NB4 (cell line): ENCODE measurements at regions not wholly inside any gene's neighbourhood (a gene's known extent, or its start where the extent isn't known, plus 50 kb on each side); places are given as distances from the start of the nearest gene placed in this dataset.
A peak's percentile ranks its signal among the peaks of the same experiment; 100 is the strongest.

ENCODE experiments used
- DNase-seq: peaks from one replicate; pipeline ENCODE4 v3.0.0; 2010; ENCODE audit warnings: low read depth
- H3K4me3 ChIP-seq: one replicate; pipeline ENCODE4 v1.5.1; 2011; ENCODE audit warnings: mild to moderate bottlenecking, low read depth, low read length, moderate library complexity
- MYC ChIP-seq: IDR thresholded peaks from 2 replicates; pipeline ENCODE4 v1.6.1; 2011; ENCODE audit warnings: low read depth, low read length
- POLR2A ChIP-seq: IDR thresholded peaks from 2 replicates; pipeline ENCODE4 v1.6.1; 2011; ENCODE audit warnings: mild to moderate bottlenecking; ENCODE audit not compliant: insufficient read length; ENCODE audit errors: extremely low read depth
- TF ChIP-seq, protein P1 (sequence below): IDR thresholded peaks from 2 replicates; pipeline ENCODE4 v1.6.1; 2011; ENCODE audit warnings: low read depth, low read length
- TF ChIP-seq, protein P2 (sequence below): IDR thresholded peaks from one replicate; pipeline ENCODE4 v1.5.1; 2012; ENCODE audit warnings: low read depth, low read length

DNA sequence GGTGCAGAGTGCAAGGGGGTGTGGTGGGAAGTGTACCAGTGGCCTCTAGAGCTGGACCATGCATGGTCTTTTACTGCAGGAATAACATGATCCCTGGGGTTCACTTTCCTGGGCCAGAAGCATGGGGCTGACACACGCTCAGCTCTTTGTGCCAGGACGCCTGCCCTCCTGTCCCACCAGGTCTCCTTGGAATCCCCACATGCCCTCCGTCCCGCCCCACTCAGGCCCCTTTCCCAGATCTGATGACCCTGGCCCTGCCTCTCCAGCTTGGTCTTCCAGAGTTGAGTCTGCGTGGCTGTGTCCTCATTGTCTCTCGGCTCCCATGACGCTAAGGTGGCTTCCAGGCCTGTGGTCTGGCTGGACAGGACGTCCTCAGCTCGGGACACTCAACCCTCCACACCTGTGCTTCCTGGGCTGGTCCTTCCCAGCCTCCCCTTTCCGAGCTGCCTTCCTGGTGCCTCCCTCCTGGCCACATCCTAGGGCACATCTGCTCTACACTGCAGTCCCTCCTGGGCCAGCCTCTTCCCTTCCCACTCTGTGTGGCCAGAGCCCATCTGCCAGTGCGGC, 249.5 kb upstream of the SHH start:
- TF ChIP-seq POLR2A (no peak), MYC (no peak)
- TF ChIP-seq, protein P1, sequence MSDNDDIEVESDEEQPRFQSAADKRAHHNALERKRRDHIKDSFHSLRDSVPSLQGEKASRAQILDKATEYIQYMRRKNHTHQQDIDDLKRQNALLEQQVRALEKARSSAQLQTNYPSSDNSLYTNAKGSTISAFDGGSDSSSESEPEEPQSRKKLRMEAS = no peak
- TF ChIP-seq, protein P2, sequence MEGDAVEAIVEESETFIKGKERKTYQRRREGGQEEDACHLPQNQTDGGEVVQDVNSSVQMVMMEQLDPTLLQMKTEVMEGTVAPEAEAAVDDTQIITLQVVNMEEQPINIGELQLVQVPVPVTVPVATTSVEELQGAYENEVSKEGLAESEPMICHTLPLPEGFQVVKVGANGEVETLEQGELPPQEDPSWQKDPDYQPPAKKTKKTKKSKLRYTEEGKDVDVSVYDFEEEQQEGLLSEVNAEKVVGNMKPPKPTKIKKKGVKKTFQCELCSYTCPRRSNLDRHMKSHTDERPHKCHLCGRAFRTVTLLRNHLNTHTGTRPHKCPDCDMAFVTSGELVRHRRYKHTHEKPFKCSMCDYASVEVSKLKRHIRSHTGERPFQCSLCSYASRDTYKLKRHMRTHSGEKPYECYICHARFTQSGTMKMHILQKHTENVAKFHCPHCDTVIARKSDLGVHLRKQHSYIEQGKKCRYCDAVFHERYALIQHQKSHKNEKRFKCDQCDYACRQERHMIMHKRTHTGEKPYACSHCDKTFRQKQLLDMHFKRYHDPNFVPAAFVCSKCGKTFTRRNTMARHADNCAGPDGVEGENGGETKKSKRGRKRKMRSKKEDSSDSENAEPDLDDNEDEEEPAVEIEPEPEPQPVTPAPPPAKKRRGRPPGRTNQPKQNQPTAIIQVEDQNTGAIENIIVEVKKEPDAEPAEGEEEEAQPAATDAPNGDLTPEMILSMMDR = no peak
- no peak for DNase-seq

DNA sequence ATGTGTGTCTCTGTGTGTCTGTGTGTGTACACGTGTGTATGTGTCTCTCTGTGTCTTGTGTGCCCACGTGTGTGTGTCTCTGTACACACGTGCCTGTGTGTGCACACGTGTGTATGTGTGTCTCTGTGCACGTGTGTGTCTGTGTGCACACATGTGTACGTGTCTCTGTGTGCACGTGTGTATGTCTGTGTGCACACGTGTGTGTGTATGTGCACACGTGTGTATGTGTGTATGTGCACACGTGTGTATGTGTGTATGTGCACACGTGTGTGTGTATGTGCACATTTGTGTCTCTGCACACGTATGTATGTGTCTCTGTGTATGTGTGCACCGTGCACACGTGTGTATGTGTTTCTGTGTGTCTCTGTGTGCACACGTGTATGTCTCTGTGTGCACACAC, 248.7 kb upstream of the SHH start:
- no peak overlapping the region for H3K4me3 ChIP-seq
- TF ChIP-seq, protein P1 = peak; percentile 52; the same call in 1 of the 2 replicates
- TF ChIP-seq, protein P2 = no peak
- DNase-seq = no peak

More for the DNA sequence above, 249.5 kb upstream of the SHH start:
- H3K4me3 ChIP-seq = no peak overlapping the region

DNA sequence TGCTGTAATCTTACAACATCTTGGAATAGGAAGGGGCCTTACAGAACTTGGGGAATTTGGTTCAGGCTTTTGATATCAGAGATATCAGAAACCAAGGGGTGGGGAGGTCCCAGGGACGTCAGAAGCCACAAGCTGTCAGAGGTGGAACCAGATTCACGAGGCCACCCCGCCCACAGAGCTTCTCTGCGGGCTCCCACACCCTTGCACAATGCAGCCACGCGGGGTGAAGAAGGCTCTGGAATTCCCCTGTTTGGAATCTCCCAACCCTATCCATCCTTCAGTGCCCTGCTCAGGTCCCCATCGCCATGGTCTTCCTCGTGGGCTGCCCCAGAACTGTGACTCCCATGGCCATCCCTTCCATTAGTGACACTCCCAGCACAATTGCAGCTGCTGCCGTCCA, 247.1 kb upstream of the SHH start:
- TF ChIP-seq MYC (no peak), POLR2A (no peak)
- TF ChIP-seq, protein P2 = no peak
- TF ChIP-seq, protein P1 = no peak
- H3K4me3 ChIP-seq = no peak overlapping the region
- DNase-seq = no peak

DNA sequence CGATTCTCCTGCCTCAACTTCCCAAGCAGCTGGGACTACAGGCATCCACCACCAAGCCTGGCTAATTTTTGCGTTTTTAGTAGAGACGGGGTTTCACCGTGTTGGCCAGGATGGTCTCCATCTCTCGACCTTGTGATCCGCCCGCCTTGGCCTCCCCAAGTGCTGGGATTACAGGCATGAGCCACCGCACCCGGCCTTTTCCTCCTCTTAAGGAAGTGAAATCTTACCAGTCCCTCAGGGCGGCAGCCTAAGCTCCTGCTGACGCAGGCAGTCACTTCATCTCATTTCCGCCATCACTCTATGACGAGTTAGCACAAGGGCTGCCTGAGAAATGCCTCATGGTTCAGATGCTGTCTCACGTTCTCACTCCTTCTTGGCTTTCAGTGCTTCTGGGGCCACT, 246.0 kb upstream of the SHH start:
- TF ChIP-seq MYC = no peak
- no peak for TF ChIP-seq POLR2A
- TF ChIP-seq, protein P1 = no peak
- TF ChIP-seq, protein P2 = no peak
- DNase-seq = no peak
- H3K4me3 ChIP-seq = no peak overlapping the region

DNA sequence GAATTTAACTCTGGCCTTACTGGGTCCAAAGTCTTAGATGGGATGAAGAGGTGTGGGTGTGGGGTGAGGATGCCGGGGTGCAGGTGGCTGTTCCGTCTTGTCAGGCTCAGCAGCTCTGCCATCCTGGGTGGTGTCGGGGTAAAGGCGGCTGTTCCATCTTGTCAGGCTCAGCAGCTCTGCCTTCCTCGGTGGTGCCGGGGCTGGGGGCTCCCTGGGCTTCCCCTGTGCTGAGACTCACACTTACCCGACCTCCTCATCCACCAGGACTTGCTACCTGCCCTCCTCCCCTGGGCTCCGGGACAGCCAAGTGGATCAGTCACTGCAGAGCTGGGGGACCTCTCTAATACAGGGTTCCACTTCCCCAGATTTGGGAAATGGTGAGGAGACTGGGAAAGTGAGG, 244.3 kb upstream of the SHH start:
- DNase-seq = no peak
- H3K4me3 ChIP-seq = no peak overlapping the region
- TF ChIP-seq, protein P1 = no peak
- TF ChIP-seq, protein P2 = no peak
- TF ChIP-seq POLR2A (no peak), MYC (no peak)

DNA sequence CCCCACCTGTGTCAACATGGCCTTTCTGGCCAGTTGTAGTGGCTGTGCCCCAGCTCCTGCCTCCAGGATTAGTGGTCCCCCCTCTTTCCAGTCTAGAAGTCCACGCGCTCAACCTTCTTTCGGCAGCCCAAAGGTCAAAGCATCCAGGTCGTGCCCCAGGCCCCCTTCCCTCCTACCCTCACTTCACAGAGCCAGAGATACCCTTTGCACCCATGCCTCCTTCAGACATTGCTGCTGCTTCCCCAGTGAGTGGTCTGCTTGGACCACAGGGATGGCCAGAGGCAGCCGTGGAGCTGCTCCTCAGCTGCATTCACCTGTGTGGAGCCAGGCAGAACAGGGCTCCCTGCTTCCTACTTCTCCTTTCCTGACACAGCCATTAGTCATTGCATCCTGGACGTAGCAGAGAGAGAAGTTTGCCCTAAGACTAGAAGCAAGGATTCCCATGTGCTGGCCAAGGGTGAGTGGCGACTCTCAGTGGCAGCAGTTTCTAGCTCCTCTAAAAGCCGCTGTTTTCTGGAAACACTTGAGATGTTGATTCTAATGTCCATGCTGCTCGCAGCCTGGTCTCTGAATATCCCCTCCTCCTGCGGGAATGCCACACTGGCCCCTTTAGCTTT, 243.1 kb upstream of the SHH start:
- TF ChIP-seq POLR2A = no peak
- TF ChIP-seq, protein P2 = no peak
- no peak for TF ChIP-seq MYC
- TF ChIP-seq, protein P1 = no peak
- DNase-seq = no peak
- no peak overlapping the region for H3K4me3 ChIP-seq
